Spleen (tissue), 11 donors: ENCODE measurements at regions not wholly inside any gene's neighbourhood (a gene's known extent, or its start where the extent isn't known, plus 50 kb on each side); places are given as distances from the start of the nearest gene placed in this dataset.
"Not testable (repeated sequence)": the region's sequence is repeated elsewhere in the genome, so short reads cannot be mapped to it uniquely, and the experiment has no call there.

Source experiments
- DNase-seq: peaks from one replicate; pipeline ENCODE4 v3.0.0-alpha.2; 2020
- H3K27ac ChIP-seq, 8 donors: fragments of 200-600 bp; sonication (generic) in 7 of 8; 1 replicate in 4 of 8; 2 replicates in 4 of 8; pipeline versions ENCODE4 v1.5.0 to v1.8.0; 2016 to 2021; ENCODE audit warnings: inconsistent platforms in 4 of 8, mild to moderate bottlenecking in 4 of 8, moderate library complexity in 1 of 8
- H3K27me3 ChIP-seq, 7 donors: fragments of 200-600 bp; sonication (generic) in 6 of 7; replicated peaks in 1 of 7; 1 replicate in 4 of 7; 2 replicates in 3 of 7; pipeline versions ENCODE4 v1.5.0 to v1.8.0; 2016 to 2021; ENCODE audit warnings: inconsistent platforms in 3 of 7, mild to moderate bottlenecking in 1 of 7
- H3K36me3 ChIP-seq, 6 donors: fragments of 200-600 bp; sonication (generic) in 5 of 6; 1 replicate in 4 of 6; 2 replicates in 2 of 6; pipeline versions ENCODE4 v1.5.0 to v1.8.0; 2016 to 2021; ENCODE audit warnings: inconsistent platforms in 2 of 6
- H3K4me1 ChIP-seq, 6 donors: fragments of 200-600 bp; sonication (generic) in 5 of 6; 1 replicate in 3 of 6; 2 replicates in 3 of 6; pipeline versions ENCODE4 v1.5.0 to v1.8.0; 2016 to 2021; ENCODE audit warnings: inconsistent platforms in 3 of 6
- H3K4me3 ChIP-seq, 8 donors: fragments of 200-600 bp; sonication (generic) in 7 of 8; 1 replicate in 4 of 8; 2 replicates in 4 of 8; pipeline versions ENCODE4 v1.5.0 to v1.8.0; 2016 to 2021; ENCODE audit warnings: inconsistent platforms in 4 of 8, mild to moderate bottlenecking in 4 of 8, moderate library complexity in 2 of 8
- H3K9me3 ChIP-seq, 8 donors: fragments of 200-600 bp; sonication (generic) in 7 of 8; 1 replicate in 4 of 8; 2 replicates in 4 of 8; pipeline versions ENCODE4 v1.5.0 to v1.8.0; 2016 to 2021; ENCODE audit warnings: inconsistent platforms in 4 of 8
- POLR2A ChIP-seq, 3 donors: fragments of 450-650 bp; IDR thresholded peaks; one replicate each; pipeline ENCODE4 v1.5.1; 2017; ENCODE audit warnings: antibody characterized with exemption in 3 of 3, mild to moderate bottlenecking in 1 of 3
- POLR2AphosphoS5 ChIP-seq, 3 donors: sonication (generic); formaldehyde crosslinking; IDR thresholded peaks; one replicate each; pipeline ENCODE4 v1.5.1; 2017; ENCODE audit warnings: antibody characterized with exemption in 3 of 3
- WGBS, 5 donors: extraction: QIAGEN DNeasy Blood & Tissue Kit in 3 of 5; methylation state at CpG; one replicate each; pipeline versions ENCODE4 v1.1.5 to v1.1.7; 2013 to 2018; 5-methylcytosine and 5-hydroxymethylcytosine counted together
- intact Hi-C: fragments of 100-400 bp; cut with DNase I; formaldehyde crosslinking; loops from one replicate; pipeline ENCODE4 v1.15.0; 2023; ENCODE audit warnings: low total_unique reads
- TF ChIP-seq, protein P1 (sequence below), 11 experiments: fragments of 200-600 bp in 7 of 11; fragments of 450-650 bp in 4 of 11; sonication (generic) in 4 of 11; IDR thresholded peaks in 8 of 11; conservative IDR thresholded peaks in 3 of 11; 1 replicate in 7 of 11; 2 replicates in 4 of 11; pipeline versions ENCODE4 v1.4.0 to v1.8.0; 2016 to 2021; ENCODE audit warnings: antibody characterized with exemption in 11 of 11, inconsistent platforms in 4 of 11, mild to moderate bottlenecking in 1 of 11
- donor health status: healthy with polysubstance abuse.
- donor health status: DM: no; HTN: no; CAD: no; lungs with moderate emphysema.
- donor health status: DM: no; HTN: no; CAD: no.
- donor health status: Bipolar disorder and iron deficiency.
- donor health status: healthy.
- donor health status: DM: no; HTN: no; CAD: no.
- donor health status: DM: yes; HTN: yes; CAD: no.

DNA sequence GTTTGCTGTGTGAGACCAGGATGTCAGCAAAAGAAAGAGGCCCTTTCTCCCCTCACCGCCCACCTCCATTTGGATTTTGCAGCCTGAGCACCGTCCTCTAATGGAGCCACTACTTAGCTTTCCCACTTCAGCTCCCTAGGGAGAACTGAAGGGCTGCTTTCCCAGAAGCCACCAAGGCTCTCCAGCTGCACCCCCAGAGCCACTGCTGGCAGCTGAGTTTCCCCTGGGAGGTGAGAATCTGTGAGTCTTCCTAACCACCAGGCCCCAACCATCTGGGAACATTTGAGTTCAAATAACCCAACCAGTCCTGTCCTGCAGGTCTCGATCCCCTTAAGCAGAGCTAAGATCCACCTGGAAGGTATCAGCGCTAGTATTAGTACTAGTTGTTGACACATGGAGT is 173.1 kb upstream of the USP9X start:
- intact Hi-C loops, result no loop called here
- no peak for DNase-seq
- Histone ChIP-seq H3K4me1 (no peaks in the 10 kb centered on the region), H3K36me3 (no peaks in the 10 kb centered on the region), H3K4me3 (no peak overlapping the region), H3K27ac (no peak overlapping the region), H3K27me3 (no peaks in the 10 kb centered on the region), H3K9me3 (no peaks in the 10 kb centered on the region)
- TF ChIP-seq POLR2AphosphoS5 (IDR thresholded peaks at IDR 0.05), result no peak
- TF ChIP-seq POLR2A (IDR thresholded peaks at IDR 0.05), result no peak
- TF ChIP-seq, protein P1, sequence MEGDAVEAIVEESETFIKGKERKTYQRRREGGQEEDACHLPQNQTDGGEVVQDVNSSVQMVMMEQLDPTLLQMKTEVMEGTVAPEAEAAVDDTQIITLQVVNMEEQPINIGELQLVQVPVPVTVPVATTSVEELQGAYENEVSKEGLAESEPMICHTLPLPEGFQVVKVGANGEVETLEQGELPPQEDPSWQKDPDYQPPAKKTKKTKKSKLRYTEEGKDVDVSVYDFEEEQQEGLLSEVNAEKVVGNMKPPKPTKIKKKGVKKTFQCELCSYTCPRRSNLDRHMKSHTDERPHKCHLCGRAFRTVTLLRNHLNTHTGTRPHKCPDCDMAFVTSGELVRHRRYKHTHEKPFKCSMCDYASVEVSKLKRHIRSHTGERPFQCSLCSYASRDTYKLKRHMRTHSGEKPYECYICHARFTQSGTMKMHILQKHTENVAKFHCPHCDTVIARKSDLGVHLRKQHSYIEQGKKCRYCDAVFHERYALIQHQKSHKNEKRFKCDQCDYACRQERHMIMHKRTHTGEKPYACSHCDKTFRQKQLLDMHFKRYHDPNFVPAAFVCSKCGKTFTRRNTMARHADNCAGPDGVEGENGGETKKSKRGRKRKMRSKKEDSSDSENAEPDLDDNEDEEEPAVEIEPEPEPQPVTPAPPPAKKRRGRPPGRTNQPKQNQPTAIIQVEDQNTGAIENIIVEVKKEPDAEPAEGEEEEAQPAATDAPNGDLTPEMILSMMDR (IDR thresholded peaks at IDR 0.05 in 8 of 11, conservative IDR thresholded peaks at IDR 0.05 in 3 of 11), result no peak
- WGBS, 5 donors, result 82 to 97% (median 88%) methylated on average over 4 of the region's 4 CpGs

DNA sequence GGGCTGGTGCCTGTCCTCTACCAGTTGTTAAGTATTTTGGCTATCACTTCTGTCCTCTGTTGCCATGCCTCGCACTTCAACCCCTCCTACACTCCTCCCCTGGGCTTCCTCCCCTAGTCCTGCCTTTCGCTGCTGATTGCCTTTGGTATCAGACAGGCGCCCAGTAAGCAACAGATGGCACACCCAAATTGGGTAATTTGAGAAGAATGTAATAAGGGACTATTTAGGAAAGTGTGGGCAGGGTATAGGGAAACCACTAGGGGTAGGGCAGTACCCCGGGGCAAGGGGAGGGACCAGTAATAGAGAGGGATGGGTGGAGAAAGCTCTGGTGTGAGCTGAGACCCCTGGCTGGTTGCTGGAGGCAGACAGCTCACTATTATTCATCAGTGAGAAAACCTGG is 172.7 kb upstream of the USP9X start:
- intact Hi-C loops, result no loop called here
- WGBS, 5 donors, result 68 to 82% (median 77%) methylated on average over 4 of the region's 4 CpGs
- H3K27me3 ChIP-seq, result no peaks in the 10 kb centered on the region
- H3K27ac ChIP-seq, result no peak overlapping the region
- no peaks in the 10 kb centered on the region for H3K4me1 ChIP-seq
- H3K4me3 ChIP-seq, result no peak overlapping the region
- no peaks in the 10 kb centered on the region for H3K9me3 ChIP-seq
- TF ChIP-seq, protein P1 (IDR thresholded peaks at IDR 0.05 in 8 of 11, conservative IDR thresholded peaks at IDR 0.05 in 3 of 11), result no peak
- TF ChIP-seq POLR2A (IDR thresholded peaks at IDR 0.05), result no peak
- TF ChIP-seq POLR2AphosphoS5 (IDR thresholded peaks at IDR 0.05), result no peak
- H3K36me3 ChIP-seq, result no peaks in the 10 kb centered on the region
- DNase-seq, result no peak

DNA sequence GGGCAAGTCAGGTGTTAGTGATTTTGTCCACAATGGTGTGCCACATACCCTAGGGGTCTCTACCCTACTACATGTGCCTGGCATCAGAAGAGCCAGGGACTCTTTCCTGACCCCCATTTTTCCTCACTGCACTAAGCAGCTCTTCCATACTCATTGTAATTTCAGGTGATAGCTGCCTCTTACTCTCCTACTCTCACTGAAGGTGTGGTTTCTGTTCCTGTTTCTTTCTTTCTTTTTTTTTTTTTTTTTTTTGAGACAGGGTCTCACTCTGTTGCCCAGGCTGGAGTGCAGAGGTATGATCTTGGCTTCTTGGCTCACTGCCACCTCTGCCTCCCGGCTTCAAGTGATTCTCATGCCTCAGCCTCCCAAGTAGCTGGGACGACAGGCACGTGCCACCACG is 164.9 kb upstream of the USP9X start:
- no peak for DNase-seq
- no peak overlapping the region for H3K4me3 ChIP-seq
- no peak overlapping the region for H3K27ac ChIP-seq
- H3K9me3 ChIP-seq, result peaks cover 0 to 18% (median 10%) of the 10 kb centered on the region in 8 donors
- H3K27me3 ChIP-seq, result no peaks in the 10 kb centered on the region
- TF ChIP-seq POLR2AphosphoS5 (IDR thresholded peaks at IDR 0.05) (no peak), POLR2A (IDR thresholded peaks at IDR 0.05) (no peak)
- TF ChIP-seq, protein P1 (IDR thresholded peaks at IDR 0.05 in 8 of 11, conservative IDR thresholded peaks at IDR 0.05 in 3 of 11), result no peak
- no peaks in the 10 kb centered on the region for H3K4me1 ChIP-seq
- no peaks in the 10 kb centered on the region for H3K36me3 ChIP-seq
- intact Hi-C loops, result no loop called here
- WGBS, 5 donors, result 91 to 100% (median 97%) methylated on average over 4 of the region's 4 CpGs

DNA sequence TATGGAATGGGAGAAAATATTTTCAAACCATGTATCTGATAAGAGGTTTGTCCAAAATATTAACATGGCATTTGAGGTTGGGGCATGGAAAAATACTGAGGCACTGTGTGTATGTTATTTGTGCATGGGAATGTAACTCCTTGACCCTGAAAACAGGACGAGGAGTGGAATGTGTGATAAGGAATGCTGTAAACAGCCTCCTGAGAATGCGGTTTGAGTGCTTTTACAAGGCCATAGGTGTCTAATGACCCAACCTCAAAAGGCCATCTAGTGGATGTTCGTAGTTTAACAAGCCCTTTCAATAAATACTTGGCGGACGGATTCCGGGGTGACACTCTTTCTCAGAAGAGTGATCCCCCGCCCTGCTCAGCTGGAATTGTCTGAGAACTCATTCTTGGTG is 162.9 kb upstream of the USP9X start:
- Histone ChIP-seq H3K4me1 (no peaks in the 10 kb centered on the region), H3K4me3 (no peak overlapping the region), H3K27me3 (no peaks in the 10 kb centered on the region), H3K9me3 (peaks cover 0 to 18% (median 10%) of the 10 kb centered on the region in 8 donors), H3K27ac (no peak overlapping the region), H3K36me3 (no peaks in the 10 kb centered on the region)
- DNase-seq, result no peak
- intact Hi-C loops, result no loop called here
- 50 to 75% (median 68%) methylated on average over 3 to 7 of the region's 7 CpGs for WGBS, 5 donors
- TF ChIP-seq, protein P1 (IDR thresholded peaks at IDR 0.05 in 8 of 11, conservative IDR thresholded peaks at IDR 0.05 in 3 of 11), result no peak
- TF ChIP-seq POLR2AphosphoS5 (IDR thresholded peaks at IDR 0.05) (no peak), POLR2A (IDR thresholded peaks at IDR 0.05) (no peak)

DNA sequence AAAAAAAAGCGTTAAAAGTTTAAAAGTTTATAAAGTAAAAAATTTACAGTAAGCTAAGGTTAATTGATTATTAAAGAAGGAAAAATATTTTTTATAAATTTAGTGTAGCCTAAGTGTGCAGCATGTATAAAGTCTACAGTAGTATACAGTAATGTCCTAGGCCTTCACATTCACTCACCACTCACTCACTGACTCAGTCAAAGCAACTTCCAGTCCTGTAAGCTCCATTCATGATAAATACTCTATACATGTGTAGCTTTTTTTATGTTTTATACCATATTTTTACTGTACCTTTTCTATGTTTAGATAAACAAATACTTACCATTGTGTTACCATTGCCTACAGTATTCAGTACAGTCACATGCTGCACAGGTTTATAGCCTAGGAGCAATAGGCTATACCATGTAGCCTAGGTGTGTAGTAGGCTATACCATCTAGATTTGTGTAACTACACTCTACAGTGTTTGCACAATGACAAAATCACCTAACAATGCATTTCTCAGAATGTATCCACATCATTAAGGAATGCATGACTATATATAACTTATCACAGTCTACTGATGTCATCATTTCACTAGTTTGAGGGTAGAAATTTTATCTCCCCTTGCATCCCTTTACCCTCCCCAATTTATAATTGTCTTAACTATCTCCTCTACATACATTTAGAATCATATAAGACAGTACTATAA is 158.4 kb upstream of the USP9X start:
- DNase-seq, H3K27me3 ChIP-seq, H3K4me3 ChIP-seq, H3K36me3 ChIP-seq, intact Hi-C loops, H3K4me1 ChIP-seq, H3K27ac ChIP-seq: not testable (repeated sequence)
- peaks cover 0 to 25% (median 5%) of the 10 kb centered on the region in 8 donors for H3K9me3 ChIP-seq
- WGBS, 5 donors, result 88 to 97% (median 94%) methylated on average over 1 of the region's 1 CpG
